H9 (cell line): ENCODE measurements at regions not wholly inside any gene's neighbourhood (a gene's known extent, or its start where the extent isn't known, plus 50 kb on each side); places are given as distances from the start of the nearest gene placed in this dataset.

Experiments used
- DNase-seq: peaks from one replicate; pipeline ENCODE4 v3.0.0-alpha.2; 2017
- H2AFZ ChIP-seq: one replicate; pipeline ENCODE4 v1.6.1; 2013; ENCODE audit warnings: mild to moderate bottlenecking, low read length, control low read depth, moderate library complexity
- H2AK5ac ChIP-seq: 2 replicates; pipeline ENCODE4 v1.6.1; 2013; ENCODE audit warnings: low read length, control low read depth, mixed read lengths; ENCODE audit not compliant: insufficient read length
- H2BK120ac ChIP-seq: one replicate; pipeline ENCODE4 v1.6.1; 2013; ENCODE audit warnings: low read depth, mild to moderate bottlenecking, low read length, control low read depth, inconsistent platforms; ENCODE audit not compliant: poor library complexity, severe bottlenecking
- H2BK12ac ChIP-seq: 2 replicates; pipeline ENCODE4 v1.6.1; 2013; ENCODE audit warnings: low read length, control low read depth, mixed read lengths, low read depth; ENCODE audit not compliant: insufficient read length
- H2BK15ac ChIP-seq: 2 replicates; pipeline ENCODE4 v1.6.1; 2013; ENCODE audit warnings: low read depth, low read length, control low read depth
- H2BK20ac ChIP-seq: one replicate; pipeline ENCODE4 v1.6.1; 2013; ENCODE audit warnings: low read depth, mild to moderate bottlenecking, low read length, control low read depth, inconsistent platforms; ENCODE audit not compliant: poor library complexity, severe bottlenecking
- H2BK5ac ChIP-seq: 2 replicates; pipeline ENCODE4 v1.6.1; 2013; ENCODE audit warnings: low read length, control low read depth, mixed read lengths; ENCODE audit not compliant: insufficient read length
- H3K14ac ChIP-seq: 2 replicates; pipeline ENCODE4 v1.6.1; 2013; ENCODE audit warnings: low read length, control low read depth; ENCODE audit not compliant: insufficient read depth
- H3K18ac ChIP-seq: 2 replicates; pipeline ENCODE4 v1.6.1; 2013; ENCODE audit warnings: low read depth, mild to moderate bottlenecking, mixed read lengths, low read length, control low read depth; ENCODE audit not compliant: insufficient read length
- H3K23ac ChIP-seq: 2 replicates; pipeline ENCODE4 v1.6.1; 2013; ENCODE audit warnings: low read length, control low read depth, mixed read lengths, low read depth; ENCODE audit not compliant: insufficient read length
- H3K23me2 ChIP-seq: 2 replicates; pipeline ENCODE4 v1.6.1; 2013; ENCODE audit warnings: low read depth, mild to moderate bottlenecking, mixed read lengths, low read length, control low read depth; ENCODE audit not compliant: insufficient read length, poor library complexity, severe bottlenecking
- H3K27ac ChIP-seq: 2 replicates; pipeline ENCODE4 v1.5.1; 2013; ENCODE audit warnings: low read length, control low read depth, mixed read lengths, low read depth; ENCODE audit not compliant: insufficient read length
- H3K27me3 ChIP-seq: 2 replicates; pipeline ENCODE4 v1.6.1; 2013; ENCODE audit warnings: low read length, control low read depth, inconsistent platforms; ENCODE audit not compliant: insufficient read depth
- H3K4ac ChIP-seq: 2 replicates; pipeline ENCODE4 v1.6.1; 2013; ENCODE audit warnings: low read depth, mild to moderate bottlenecking, control low read depth, inconsistent platforms, low read length, moderate library complexity
- H3K4me1 ChIP-seq: 2 replicates; pipeline ENCODE4 v1.6.1; 2013; ENCODE audit warnings: low read length, control low read depth, inconsistent platforms; ENCODE audit not compliant: insufficient read depth
- H3K4me2 ChIP-seq: 2 replicates; pipeline ENCODE4 v1.6.1; 2013; ENCODE audit warnings: low read length, control low read depth, mixed read lengths; ENCODE audit not compliant: insufficient read length, insufficient read depth
- H3K56ac ChIP-seq: 2 replicates; pipeline ENCODE4 v1.6.1; 2013; ENCODE audit warnings: low read depth, mild to moderate bottlenecking, mixed read lengths, low read length, control low read depth; ENCODE audit not compliant: insufficient read length
- H3K79me1 ChIP-seq: 2 replicates; pipeline ENCODE4 v1.6.1; 2013; ENCODE audit warnings: low read depth, mild to moderate bottlenecking, moderate library complexity, low read length, control low read depth, inconsistent platforms; ENCODE audit not compliant: insufficient read depth, poor library complexity, severe bottlenecking
- H3K79me2 ChIP-seq: 2 replicates; pipeline ENCODE4 v1.6.1; 2013; ENCODE audit warnings: low read length, control low read depth, inconsistent platforms; ENCODE audit not compliant: insufficient read depth
- H3K9ac ChIP-seq: 2 replicates; pipeline ENCODE4 v1.6.1; 2013; ENCODE audit warnings: low read length, control low read depth, mixed read lengths; ENCODE audit not compliant: insufficient read length; ENCODE audit errors: extremely low read depth
- H3K9me3 ChIP-seq: one replicate; pipeline ENCODE4 v1.6.1; 2013; ENCODE audit warnings: low read depth, low read length, inconsistent platforms; ENCODE audit not compliant: control insufficient read depth
- H3T11ph ChIP-seq: one replicate; pipeline ENCODE4 v1.6.1; 2013; ENCODE audit warnings: mild to moderate bottlenecking, low read length, control low read depth, inconsistent platforms
- H4K20me1 ChIP-seq: one replicate; pipeline ENCODE4 v1.6.1; 2013; ENCODE audit not compliant: control insufficient read depth, insufficient read length, insufficient read depth
- H4K5ac ChIP-seq: 2 replicates; pipeline ENCODE4 v1.6.1; 2013; ENCODE audit warnings: low read depth, mild to moderate bottlenecking, mixed read lengths, low read length, control low read depth; ENCODE audit not compliant: insufficient read length
- H4K8ac ChIP-seq: replicated peaks from 2 replicates; pipeline ENCODE4 v1.6.1; 2013; ENCODE audit warnings: low read length, control low read depth, mixed read lengths, low read depth; ENCODE audit not compliant: insufficient read length
- H4K91ac ChIP-seq: 2 replicates; pipeline ENCODE4 v1.6.1; 2013; ENCODE audit warnings: low read depth, mild to moderate bottlenecking, moderate library complexity, mixed read lengths, low read length, control low read depth; ENCODE audit not compliant: insufficient read length
- H3K27ac Mint-ChIP-seq, 3 experiments: 2 replicates in 2 of 3; 3 replicates in 1 of 3; pipeline ENCODE4 v1.8.0; 2020 to 2021; ENCODE audit warnings: mixed read lengths in 3 of 3, mild to moderate bottlenecking in 1 of 3, moderate library complexity in 1 of 3
- H3K27me3 Mint-ChIP-seq: 2 replicates; pipeline ENCODE4 v1.8.0; 2021; ENCODE audit warnings: low read depth, mild to moderate bottlenecking, moderate library complexity, mixed read lengths
- H3K36me3 Mint-ChIP-seq, 3 experiments: 2 replicates in 2 of 3; 3 replicates in 1 of 3; pipeline ENCODE4 v1.8.0; 2020 to 2021; ENCODE audit warnings: low read depth in 3 of 3, mixed read lengths in 3 of 3; ENCODE audit not compliant: insufficient read depth in 1 of 3
- H3K4me1 Mint-ChIP-seq, 2 experiments: 2 replicates each; pipeline ENCODE4 v1.8.0; 2020; ENCODE audit warnings: mixed read lengths in 2 of 2
- H3K4me3 Mint-ChIP-seq, 2 experiments: 2 replicates in 1 of 2; 3 replicates in 1 of 2; pipeline ENCODE4 v1.8.0; 2020 to 2021; ENCODE audit warnings: mild to moderate bottlenecking in 2 of 2, mixed read lengths in 2 of 2, moderate library complexity in 1 of 2
- H3K9me3 Mint-ChIP-seq, 2 experiments: 2 replicates in 1 of 2; 3 replicates in 1 of 2; pipeline ENCODE4 v1.8.0; 2020; ENCODE audit warnings: mild to moderate bottlenecking in 2 of 2, mixed read lengths in 2 of 2, moderate library complexity in 1 of 2
- WGBS: extraction: QIAGEN DNeasy Blood & Tissue Kit; methylation state at CpG from one replicate; pipeline ENCODE4 v1.1.7; 2013; ENCODE audit warnings: missing lambda C conversion rate, low lambda C conversion rate, mixed read lengths; ENCODE audit not compliant: insufficient read length; ENCODE audit errors: extremely low coverage; 5-methylcytosine and 5-hydroxymethylcytosine counted together
- TF ChIP-seq, protein P1 (sequence below): fragments of 200-600 bp; sonication (generic); conservative IDR thresholded peaks from 3 replicates; pipeline ENCODE4 v1.8.0; 2021; ENCODE audit warnings: antibody characterized with exemption, mild to moderate bottlenecking

DNA sequence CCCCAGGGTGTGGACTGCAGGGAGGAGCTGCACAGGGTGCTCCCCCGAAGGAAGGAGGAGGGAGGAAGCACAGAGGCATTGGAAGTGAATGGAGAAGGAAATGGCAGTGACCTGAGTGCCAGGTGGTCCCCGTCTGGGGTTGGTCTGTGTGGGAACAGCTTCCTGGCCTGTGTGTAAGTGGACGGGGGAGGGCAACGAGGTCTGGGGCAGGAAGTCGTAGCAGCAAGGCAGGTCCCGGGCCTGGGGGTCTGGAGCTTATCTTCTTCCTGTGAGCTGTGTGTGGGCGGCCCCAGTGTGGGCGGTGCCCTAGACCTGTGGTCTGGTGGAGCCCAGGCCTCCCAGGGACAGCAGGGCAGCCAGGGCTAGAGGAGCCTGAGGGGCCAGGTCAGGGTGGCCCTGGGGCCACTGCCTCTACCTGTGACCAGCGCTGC, 382.1 kb downstream of the TMEM121 start:
- no peak for DNase-seq
- no peak overlapping the region for H2BK15ac ChIP-seq
- H3K27ac ChIP-seq = no peak overlapping the region
- TF ChIP-seq, protein P1, sequence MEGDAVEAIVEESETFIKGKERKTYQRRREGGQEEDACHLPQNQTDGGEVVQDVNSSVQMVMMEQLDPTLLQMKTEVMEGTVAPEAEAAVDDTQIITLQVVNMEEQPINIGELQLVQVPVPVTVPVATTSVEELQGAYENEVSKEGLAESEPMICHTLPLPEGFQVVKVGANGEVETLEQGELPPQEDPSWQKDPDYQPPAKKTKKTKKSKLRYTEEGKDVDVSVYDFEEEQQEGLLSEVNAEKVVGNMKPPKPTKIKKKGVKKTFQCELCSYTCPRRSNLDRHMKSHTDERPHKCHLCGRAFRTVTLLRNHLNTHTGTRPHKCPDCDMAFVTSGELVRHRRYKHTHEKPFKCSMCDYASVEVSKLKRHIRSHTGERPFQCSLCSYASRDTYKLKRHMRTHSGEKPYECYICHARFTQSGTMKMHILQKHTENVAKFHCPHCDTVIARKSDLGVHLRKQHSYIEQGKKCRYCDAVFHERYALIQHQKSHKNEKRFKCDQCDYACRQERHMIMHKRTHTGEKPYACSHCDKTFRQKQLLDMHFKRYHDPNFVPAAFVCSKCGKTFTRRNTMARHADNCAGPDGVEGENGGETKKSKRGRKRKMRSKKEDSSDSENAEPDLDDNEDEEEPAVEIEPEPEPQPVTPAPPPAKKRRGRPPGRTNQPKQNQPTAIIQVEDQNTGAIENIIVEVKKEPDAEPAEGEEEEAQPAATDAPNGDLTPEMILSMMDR = no peak
- H3K56ac ChIP-seq = no peak overlapping the region
- H4K91ac ChIP-seq = no peak overlapping the region
- H2BK12ac ChIP-seq = no peak overlapping the region
- no peak overlapping the region for H4K5ac ChIP-seq
- H2BK20ac ChIP-seq = no peak overlapping the region
- Mint-ChIP-seq H3K9me3 (peaks cover 84 to 93% of the 10 kb centered on the region in 2 experiments), H3K27me3 (no peaks in the 10 kb centered on the region; the same call in 1 of the 2 replicates), H3K4me1 (no peaks in the 10 kb centered on the region), H3K27ac (no peak overlapping the region), H3K4me3 (no peak overlapping the region), H3K36me3 (peaks cover 4 to 22% (median 12%) of the 10 kb centered on the region in 3 experiments; a peak in 5 of 7 replicates)
- no peaks in the 10 kb centered on the region for H3K27me3 ChIP-seq
- H3K79me2 ChIP-seq = no peaks in the 10 kb centered on the region
- no peak overlapping the region for H4K8ac ChIP-seq
- no peak overlapping the region for H3K4ac ChIP-seq
- no peak overlapping the region for H3K4me2 ChIP-seq
- no peak overlapping the region for H2AFZ ChIP-seq
- H3K9me3 ChIP-seq = peaks cover 82% of the 10 kb centered on the region
- H3T11ph ChIP-seq = no peak overlapping the region
- no peak overlapping the region for H2BK120ac ChIP-seq
- H3K23ac ChIP-seq = no peak overlapping the region
- H3K18ac ChIP-seq = no peak overlapping the region
- H3K4me1 ChIP-seq = no peaks in the 10 kb centered on the region
- H3K9ac ChIP-seq = no peak overlapping the region
- no peaks in the 10 kb centered on the region for H3K23me2 ChIP-seq
- no peak overlapping the region for H3K14ac ChIP-seq
- H3K79me1 ChIP-seq = no peaks in the 10 kb centered on the region
- no CpG with 5 or more reads among the region's 9 CpGs for WGBS
- no peaks in the 10 kb centered on the region for H4K20me1 ChIP-seq
- no peak overlapping the region for H2AK5ac ChIP-seq
- H2BK5ac ChIP-seq = no peak overlapping the region
